Neural progenitor cell (in vitro differentiated cells): ENCODE measurements at regions not wholly inside any gene's neighbourhood (a gene's known extent, or its start where the extent isn't known, plus 50 kb on each side); places are given as distances from the start of the nearest gene placed in this dataset.

Experiments
- EZH2 ChIP-seq: fragments of 200-600 bp; sonication (generic); IDR thresholded peaks from 2 replicates; pipeline ENCODE4 v1.6.1; 2017; ENCODE audit warnings: antibody characterized with exemption, mild to moderate bottlenecking, moderate library complexity
- TF ChIP-seq, protein P1 (sequence below): fragments of 200-600 bp; sonication (generic); IDR thresholded peaks from 2 replicates; pipeline ENCODE4 v1.5.1; 2017; ENCODE audit warnings: antibody characterized with exemption, mild to moderate bottlenecking

DNA sequence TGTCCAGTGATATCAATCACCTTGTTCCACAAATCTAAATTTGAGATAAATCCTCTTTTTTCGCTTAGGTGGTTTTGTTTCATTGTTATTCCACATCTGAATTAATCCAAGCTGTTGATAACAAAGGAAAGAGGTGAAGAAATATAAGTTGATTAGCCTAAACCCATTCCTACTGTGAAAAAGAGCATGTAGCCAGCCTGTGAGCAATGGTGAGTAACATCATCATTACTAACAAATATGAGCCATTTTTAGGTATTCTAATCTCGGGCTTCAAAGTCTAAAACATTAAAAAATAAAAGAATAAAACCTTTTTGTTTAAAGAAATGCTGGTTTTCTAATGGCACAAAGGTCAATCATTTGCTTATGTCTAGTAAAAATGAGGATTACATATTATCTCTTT lies 52.1 kb upstream of the P3H2 start:
- TF ChIP-seq, protein P1, sequence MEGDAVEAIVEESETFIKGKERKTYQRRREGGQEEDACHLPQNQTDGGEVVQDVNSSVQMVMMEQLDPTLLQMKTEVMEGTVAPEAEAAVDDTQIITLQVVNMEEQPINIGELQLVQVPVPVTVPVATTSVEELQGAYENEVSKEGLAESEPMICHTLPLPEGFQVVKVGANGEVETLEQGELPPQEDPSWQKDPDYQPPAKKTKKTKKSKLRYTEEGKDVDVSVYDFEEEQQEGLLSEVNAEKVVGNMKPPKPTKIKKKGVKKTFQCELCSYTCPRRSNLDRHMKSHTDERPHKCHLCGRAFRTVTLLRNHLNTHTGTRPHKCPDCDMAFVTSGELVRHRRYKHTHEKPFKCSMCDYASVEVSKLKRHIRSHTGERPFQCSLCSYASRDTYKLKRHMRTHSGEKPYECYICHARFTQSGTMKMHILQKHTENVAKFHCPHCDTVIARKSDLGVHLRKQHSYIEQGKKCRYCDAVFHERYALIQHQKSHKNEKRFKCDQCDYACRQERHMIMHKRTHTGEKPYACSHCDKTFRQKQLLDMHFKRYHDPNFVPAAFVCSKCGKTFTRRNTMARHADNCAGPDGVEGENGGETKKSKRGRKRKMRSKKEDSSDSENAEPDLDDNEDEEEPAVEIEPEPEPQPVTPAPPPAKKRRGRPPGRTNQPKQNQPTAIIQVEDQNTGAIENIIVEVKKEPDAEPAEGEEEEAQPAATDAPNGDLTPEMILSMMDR = no peak
- TF ChIP-seq EZH2 = no peak
